NT2/D1 (cell line): ENCODE measurements at regions not wholly inside any gene's neighbourhood (a gene's known extent, or its start where the extent isn't known, plus 50 kb on each side); places are given as distances from the start of the nearest gene placed in this dataset.

Experiments
- SUZ12 ChIP-seq: IDR thresholded peaks from 2 replicates; pipeline ENCODE4 v1.6.1; 2011; ENCODE audit not compliant: insufficient read length, insufficient read depth; ENCODE audit errors: extremely low read depth
- YY1 ChIP-seq: IDR thresholded peaks from 2 replicates; pipeline ENCODE4 v1.6.1; 2011; ENCODE audit not compliant: insufficient read length, insufficient read depth
- ZNF274 ChIP-seq: IDR thresholded peaks from 2 replicates; pipeline ENCODE4 v1.6.1; 2011; ENCODE audit warnings: mild to moderate bottlenecking, low read depth, low read length

DNA sequence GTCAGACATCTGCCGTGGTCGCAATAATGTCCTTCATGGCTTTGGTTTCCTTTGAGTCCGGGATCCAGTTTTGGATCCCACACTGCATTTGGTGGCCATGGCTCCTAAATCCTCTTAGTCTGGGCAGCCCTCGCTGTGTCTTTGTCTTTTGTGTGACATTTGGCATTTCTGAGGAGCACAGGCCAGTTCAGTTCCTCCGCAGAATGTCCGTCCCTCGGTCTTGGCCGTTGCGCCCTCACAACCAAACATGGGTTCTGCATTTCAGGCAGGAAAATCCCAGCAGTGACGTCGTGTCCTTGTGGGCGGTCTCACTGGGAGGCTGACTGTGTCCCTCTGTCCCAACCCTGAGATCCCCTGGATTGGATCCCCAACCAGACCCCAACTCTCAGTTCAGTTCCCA lies 172.9 kb upstream of the PPP1R26 start:
- TF ChIP-seq SUZ12, result no peak
- TF ChIP-seq YY1, result no peak
- TF ChIP-seq ZNF274, result no peak
